ENCODE measurements at regions not wholly inside any gene's neighbourhood (a gene's known extent, or its start where the extent isn't known, plus 50 kb on each side); places are given as distances from the start of the nearest gene placed in this dataset.
"Not testable (repeated sequence)": the region's sequence is repeated elsewhere in the genome, so short reads cannot be mapped to it uniquely, and the experiment has no call there.

DNA sequence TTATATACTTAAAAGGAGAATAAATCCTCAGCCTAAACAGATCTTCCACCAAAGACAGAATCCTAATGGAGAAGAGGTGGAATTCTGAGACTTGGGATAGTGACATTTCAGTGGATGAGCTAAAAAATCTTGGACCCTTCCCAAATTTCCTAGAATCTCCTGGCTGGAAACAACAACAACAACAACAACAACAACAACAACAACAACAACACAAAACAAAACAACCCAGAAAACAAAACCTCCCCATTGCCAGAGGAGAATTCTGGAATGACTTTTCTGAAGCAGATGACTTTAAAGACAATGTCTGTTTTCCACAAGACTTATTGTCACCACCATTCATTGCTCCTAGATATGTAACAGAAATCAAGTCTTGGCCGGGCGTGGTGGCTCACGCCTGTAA, 322.1 kb downstream of the ARL4A start:
- no peak for DNase-seq

DNA sequence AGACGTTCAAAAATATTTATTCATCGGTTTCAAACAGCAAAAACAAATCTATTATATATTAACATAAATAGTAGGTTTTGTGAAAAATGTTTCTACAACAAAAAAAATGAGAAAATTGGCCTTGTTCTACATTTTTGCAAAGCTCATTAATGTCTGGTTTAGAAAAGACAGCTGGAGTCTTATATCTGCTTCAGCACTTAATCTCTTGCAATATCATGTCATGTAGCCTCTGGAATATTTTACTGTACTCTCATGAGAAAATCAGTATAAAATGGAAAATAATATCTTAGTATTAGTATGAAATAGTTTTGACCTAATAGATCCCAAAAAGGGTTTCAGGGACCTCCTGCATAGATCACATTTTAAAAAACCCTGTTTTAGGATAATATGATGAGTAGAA, 326.6 kb downstream of the ARL4A start:
- DNase-seq: no peak

- DNase-seq: no peak
Observed at GRCh38 chr7:13016036-13016581, 328.7 kb downstream of the ARL4A start.

DNA sequence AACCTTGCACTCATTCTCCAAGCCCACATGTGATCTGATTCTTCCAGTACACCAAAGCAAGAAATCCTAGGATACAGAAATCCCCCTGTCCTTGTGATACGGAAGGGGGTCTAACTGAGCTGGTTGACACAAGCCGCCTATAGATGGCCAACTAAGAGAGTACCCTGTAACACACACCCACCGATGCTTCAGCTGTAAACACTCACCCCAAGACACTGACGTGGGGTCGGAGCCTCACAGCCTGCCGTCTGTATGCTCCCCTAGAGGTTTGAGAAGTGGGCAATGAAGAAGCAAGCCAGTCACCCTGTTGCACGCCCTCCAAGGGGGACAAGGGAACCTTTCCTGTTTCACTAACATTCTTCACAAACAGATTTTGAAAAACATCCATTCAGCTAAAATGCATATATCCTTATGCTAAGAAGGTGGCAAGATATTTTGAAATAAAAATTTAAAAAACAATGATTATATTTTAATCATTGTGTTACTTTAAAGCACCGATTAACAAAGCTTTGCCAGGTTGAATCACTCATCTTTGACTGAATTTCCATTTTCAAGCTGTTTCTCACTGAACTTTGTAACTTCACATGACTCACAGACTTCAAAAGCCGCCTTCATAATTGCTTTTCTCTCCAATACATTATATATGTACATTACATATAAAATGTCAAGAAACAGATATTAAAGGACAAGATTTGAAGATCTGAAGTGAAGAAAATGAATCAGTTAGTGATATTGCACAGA, 329.3 kb downstream of the ARL4A start:
- DNase-seq: no peak

GRCh38 chr7:13017333-13017857, 330.0 kb downstream of the ARL4A start:
- DNase-seq: no peak

- no peak for DNase-seq
Observed at GRCh38 chr7:13017881-13018280, 330.4 kb downstream of the ARL4A start.

GRCh38 chr7:13021566-13022300, 334.3 kb downstream of the ARL4A start:
- no peak for DNase-seq

GRCh38 chr7:13024121-13024674, 336.8 kb downstream of the ARL4A start:
- no peak for DNase-seq

DNA sequence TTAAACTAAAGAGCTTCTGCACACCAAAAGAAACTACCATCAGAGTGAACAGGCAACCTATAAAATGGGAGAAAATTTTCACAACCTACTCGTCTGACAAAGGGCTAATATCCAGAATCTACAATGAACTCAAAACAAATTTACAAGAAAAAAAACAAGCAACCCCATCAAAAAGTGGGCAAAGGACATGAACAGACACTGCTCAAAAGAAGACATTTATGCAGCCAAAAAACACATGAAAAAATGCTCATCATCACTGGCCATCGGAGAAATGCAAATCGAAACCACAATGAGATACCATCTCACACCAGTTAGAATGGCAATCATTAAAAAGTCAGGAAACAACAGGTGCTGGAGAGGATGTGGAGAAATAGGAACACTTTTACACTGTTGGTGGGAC, 337.6 kb downstream of the ARL4A start:
- DNase-seq: not testable (repeated sequence)

DNA sequence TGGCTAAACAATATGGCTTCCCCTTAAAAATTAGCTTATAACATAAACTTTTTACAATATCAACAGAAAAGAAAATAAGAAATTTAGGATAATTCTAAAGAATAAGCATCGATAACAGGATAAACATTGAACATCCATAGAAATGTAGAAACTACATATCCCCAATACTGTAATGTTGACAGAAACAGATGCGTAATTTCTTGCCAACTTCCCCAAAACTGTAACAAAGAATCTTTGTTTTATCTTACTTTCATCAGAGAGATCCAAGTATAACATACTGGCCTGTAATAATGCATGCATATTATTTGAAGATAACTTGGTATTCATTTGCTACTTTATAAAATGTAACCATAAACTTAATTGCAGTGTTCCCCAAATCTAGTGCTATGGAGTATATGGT, 339.9 kb downstream of the ARL4A start:
- DNase-seq: no peak

GRCh38 chr7:13028036-13028824, 340.8 kb downstream of the ARL4A start:
- DNase-seq: no peak

- no peak for DNase-seq
Observed at GRCh38 chr7:13028825-13029099, 341.3 kb downstream of the ARL4A start.

DNA sequence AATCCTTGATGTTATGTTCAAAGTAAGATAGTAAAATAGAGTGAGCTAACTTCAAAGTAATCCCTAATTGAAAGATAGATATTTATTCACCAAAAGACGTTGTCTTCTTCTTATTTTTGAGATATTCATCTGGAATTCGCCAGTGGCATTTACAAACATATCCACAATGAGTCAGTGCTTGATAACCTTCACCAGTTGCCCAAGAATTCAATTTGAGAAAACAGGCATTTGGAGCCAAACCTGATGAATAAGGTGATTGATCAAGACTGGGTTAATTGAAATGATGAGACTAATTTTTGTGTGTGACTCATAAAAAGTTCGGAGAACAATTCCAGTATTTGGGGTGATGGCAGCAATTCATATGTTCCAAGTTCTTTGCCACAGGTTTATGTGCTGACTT, 344.0 kb downstream of the ARL4A start:
- DNase-seq: no peak

DNA sequence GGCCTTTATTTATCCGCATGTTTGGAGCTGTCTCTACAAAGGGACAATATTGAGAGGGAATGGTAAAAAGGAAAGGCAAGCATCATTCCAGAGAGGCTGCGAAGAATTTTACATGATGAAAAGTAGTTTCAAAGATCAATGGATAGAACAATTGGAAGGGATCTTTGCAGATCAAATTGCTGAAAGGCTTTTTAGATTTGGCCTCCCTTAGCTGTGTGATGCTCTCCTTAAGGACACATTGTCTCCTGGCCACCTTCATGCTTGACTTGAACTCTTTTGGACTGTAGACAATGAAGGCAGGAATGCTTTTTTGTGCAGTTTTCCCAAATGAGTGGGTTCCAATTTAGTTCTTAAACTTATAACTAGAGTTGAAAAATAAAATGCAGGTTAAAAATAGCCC, 344.7 kb downstream of the ARL4A start:
- DNase-seq: no peak

DNA sequence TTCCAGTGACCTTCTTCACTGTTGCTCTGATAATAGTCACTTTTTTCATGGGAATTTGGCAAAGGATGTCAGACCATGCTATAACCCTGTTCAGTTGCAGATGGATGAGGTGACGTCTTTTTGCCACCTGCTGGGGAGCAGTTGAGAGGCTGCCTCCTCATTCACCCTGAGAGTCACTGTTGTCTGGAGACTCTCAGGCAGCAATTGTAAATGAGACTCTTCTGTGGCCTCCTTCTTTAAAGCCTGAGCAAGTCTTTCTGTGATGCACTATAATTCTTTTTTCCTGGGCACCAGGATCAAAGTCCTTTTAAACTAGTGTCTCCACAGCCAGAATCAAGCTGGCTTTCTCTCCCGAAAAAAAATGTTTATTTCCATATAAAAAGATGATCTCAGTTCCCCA, 345.1 kb downstream of the ARL4A start:
- no peak for DNase-seq

- DNase-seq: no peak
Observed at GRCh38 chr7:13034693-13035092, 347.3 kb downstream of the ARL4A start.

DNA sequence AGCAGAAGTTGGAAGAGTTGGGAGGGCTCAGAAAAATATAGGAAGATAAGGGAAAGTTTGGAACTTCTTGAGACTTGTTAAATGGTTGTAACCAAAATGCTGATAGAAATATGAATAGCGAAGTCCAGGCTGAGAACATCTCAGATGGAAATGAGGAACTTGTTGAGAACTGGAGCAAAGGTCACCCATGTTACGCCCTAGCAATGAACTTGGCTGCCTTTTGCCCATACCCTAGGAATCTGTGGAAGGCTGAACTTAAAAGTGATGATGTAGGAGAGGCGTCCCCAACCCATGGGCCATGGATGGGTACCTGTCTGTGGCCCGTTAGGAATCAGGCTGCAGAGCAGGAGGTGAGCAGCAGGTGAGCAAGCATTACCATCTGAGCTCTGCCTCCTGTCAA, 347.8 kb downstream of the ARL4A start:
- DNase-seq: no peak

DNA sequence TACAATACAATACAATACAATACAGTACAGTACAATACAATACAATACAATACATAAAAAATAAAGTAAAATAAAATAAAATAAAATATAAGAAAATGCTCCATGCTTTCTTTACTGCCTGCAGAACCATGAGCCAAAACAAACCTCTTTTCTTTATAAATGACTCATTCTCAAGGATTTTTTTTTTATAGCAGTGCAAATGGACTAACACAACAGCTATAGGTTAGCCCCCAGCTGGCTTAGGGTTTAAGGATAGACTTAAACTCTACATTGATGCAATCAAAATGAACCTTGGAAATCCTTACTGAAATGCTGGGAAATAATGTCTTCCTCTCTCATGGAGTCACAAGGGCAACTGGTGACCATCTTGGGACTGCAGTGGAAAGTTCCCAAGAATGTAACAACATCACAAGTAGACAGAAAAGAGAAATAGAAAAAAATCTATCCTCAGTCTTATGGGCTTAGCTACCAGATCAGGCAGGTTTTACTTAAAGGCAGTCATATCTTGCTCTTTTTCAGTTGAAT, 348.9 kb downstream of the ARL4A start:
- DNase-seq: no peak

DNA sequence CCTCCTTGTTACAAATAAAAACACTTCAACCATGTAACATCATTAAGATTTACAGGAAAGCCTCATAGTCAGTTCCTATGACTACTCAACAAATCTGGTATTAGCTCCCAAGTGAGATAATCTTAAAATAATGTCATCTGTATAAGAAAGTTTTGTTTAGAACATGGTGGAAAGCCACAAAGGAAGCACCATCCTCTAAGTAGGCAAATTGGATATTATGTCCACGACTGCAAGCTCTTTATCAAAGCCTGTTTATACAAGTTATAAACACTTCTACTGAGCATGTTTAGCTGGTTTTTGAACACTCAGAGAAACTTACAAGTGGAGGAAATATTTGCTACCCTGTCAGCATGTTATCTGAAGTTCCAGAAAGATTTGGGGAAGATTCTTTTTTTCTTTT, 349.8 kb downstream of the ARL4A start:
- no peak for DNase-seq

DNA sequence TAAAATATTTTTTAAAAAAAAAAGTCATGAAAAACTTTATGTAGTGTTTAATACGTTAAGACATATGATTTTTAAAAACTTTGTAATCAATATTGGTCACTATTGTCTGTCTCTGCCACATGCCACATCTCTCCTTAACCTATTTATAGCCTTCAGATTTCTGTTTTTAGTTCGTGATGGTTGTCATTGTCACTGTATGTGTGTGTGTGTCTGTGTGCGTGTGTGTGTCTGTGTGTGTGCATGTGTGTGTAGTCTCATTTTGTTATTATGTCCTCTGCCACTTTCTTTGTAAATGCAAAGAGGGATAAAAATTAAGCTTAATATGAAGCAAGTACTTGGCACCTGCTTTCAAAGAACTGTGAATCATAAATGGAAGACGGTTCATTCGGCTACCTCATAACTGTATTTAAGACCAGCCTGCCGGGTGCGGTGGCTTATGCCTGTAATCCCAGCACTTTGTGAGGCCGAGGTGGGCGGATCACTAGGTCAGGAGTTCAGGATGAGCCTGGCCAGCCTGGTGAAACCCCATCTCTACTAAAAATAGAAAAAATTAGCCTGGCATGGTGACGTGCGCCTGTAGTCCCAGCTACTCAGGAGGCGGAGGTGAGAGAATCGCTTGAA, 354.0 kb downstream of the ARL4A start:
- DNase-seq: no peak

DNA sequence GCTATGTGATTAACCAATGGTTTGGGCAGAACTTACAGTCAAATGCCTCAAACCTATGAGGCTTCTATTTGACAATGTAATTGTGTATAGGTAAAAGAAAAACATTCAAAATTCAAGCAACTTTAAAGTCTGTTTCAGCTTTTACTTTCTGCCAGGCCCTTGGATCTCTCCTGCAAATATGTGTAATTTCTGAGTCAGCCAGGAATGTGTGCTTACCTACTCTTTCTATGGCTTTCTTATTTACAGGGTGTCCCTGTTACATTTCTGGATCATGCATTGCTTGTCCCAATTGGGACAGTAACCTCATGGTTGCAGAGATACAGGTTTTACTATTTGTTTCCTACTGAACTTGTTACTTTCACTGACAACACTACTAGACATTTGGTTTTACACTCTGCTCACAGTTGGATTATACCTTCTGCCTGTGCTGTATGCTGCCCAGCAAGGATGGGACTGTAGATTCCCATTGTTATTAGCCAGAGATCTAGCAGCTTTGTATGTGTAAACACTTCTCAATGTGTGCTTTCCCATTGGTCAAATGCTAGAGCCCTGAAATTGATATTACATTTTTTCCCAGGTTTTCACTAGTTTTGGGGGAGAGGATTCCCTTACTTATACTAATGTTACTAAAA, 355.3 kb downstream of the ARL4A start:
- no peak for DNase-seq

DNA sequence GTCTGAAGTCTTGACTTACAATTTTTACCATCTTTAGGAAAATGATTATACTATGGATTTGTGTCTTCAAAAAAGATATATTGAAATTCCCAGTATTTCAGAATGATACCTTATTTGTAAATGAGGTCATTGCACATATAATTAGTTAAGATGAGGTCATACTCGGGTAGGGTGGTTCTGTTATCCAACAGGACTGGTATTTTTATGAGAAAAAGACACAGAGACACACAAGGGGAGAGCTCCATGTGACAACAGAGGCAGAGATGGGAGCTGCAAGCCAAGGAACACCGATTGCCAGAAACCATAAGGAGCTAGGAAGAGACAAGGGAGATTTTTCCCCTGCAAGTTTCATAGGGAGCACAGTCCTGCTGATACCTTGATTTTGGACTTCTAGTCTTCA, 356.9 kb downstream of the ARL4A start:
- no peak for DNase-seq

Measured in NCI-H524 treated with DMSO at 0.1 percent for 48 hours (cell line).